A673 (cell line): ENCODE measurements at regions not wholly inside any gene's neighbourhood (a gene's known extent, or its start where the extent isn't known, plus 50 kb on each side); places are given as distances from the start of the nearest gene placed in this dataset.

Source experiments
- CTCF ChIP-seq: fragments of 300-800, 200-600 bp; sonication (generic); conservative IDR thresholded peaks from 2 replicates; pipeline ENCODE4 v1.5.1; 2017; ENCODE audit warnings: low read depth, mild to moderate bottlenecking, antibody characterized with exemption, low read length, moderate library complexity, mixed read lengths
- EZH2 ChIP-seq: fragments of 200-600 bp; sonication (generic); IDR thresholded peaks from 2 replicates; pipeline ENCODE4 v1.6.1; 2017; ENCODE audit warnings: borderline replicate concordance, low read depth, mild to moderate bottlenecking, mixed read lengths, antibody characterized with exemption, low read length; ENCODE audit not compliant: poor library complexity, severe bottlenecking

- TF ChIP-seq CTCF (no peak), EZH2 (no peak)
These were observed 149.3 kb upstream of the SLC4A4 start for GRCh38 chr4:71189471-71189870.
